Lower leg skin (tissue), 3 donors: ENCODE measurements at regions not wholly inside any gene's neighbourhood (a gene's known extent, or its start where the extent isn't known, plus 50 kb on each side); places are given as distances from the start of the nearest gene placed in this dataset.

ENCODE experiments used
- POLR2A ChIP-seq, 2 donors: fragments of 450-650 bp; IDR thresholded peaks; one replicate each; pipeline ENCODE4 v1.6.1; 2016 to 2017; ENCODE audit warnings: antibody characterized with exemption in 2 of 2, mild to moderate bottlenecking in 1 of 2, moderate library complexity in 1 of 2
- TF ChIP-seq, protein P1 (sequence below), 3 donors: fragments of 450-650 bp; IDR thresholded peaks; one replicate each; pipeline ENCODE4 v1.5.1; 2016; ENCODE audit warnings: antibody characterized with exemption in 3 of 3, mild to moderate bottlenecking in 3 of 3, moderate library complexity in 2 of 3

DNA sequence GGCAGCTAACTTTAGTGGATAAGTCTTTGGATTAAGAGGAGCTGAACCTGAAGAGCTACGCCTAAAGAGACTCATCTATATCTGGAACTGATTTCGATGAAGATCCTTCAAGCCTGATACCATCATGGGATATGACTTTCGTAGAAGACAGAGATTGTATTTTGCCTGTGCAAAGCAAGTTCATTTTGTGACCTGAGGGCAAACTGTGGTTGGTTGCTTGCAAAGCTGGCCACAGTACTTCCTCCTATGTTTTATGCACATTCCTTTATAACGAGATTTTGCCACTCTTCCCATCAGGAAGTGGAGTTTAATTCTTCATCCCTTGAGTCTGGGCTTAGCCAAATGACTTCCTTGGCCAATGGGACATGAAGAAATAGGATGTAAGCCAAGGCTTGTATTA lies 519.3 kb upstream of the NR3C2 start:
- TF ChIP-seq, protein P1, sequence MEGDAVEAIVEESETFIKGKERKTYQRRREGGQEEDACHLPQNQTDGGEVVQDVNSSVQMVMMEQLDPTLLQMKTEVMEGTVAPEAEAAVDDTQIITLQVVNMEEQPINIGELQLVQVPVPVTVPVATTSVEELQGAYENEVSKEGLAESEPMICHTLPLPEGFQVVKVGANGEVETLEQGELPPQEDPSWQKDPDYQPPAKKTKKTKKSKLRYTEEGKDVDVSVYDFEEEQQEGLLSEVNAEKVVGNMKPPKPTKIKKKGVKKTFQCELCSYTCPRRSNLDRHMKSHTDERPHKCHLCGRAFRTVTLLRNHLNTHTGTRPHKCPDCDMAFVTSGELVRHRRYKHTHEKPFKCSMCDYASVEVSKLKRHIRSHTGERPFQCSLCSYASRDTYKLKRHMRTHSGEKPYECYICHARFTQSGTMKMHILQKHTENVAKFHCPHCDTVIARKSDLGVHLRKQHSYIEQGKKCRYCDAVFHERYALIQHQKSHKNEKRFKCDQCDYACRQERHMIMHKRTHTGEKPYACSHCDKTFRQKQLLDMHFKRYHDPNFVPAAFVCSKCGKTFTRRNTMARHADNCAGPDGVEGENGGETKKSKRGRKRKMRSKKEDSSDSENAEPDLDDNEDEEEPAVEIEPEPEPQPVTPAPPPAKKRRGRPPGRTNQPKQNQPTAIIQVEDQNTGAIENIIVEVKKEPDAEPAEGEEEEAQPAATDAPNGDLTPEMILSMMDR (IDR thresholded peaks at IDR 0.05): no peak
- TF ChIP-seq POLR2A (IDR thresholded peaks at IDR 0.05): no peak
